Ovary (tissue), 3 donors: ENCODE measurements at regions not wholly inside any gene's neighbourhood (a gene's known extent, or its start where the extent isn't known, plus 50 kb on each side); places are given as distances from the start of the nearest gene placed in this dataset.

Experiments
- CTCF ChIP-seq, 3 donors: fragments of 450-650 bp in 2 of 3; fragments of 200-600 bp in 1 of 3; IDR thresholded peaks; one replicate each; pipeline versions ENCODE4 v1.5.1 to v1.8.0; 2016 to 2022; ENCODE audit warnings: antibody characterized with exemption in 3 of 3, mild to moderate bottlenecking in 1 of 3
- EP300 ChIP-seq: sonication (generic); formaldehyde crosslinking; IDR thresholded peaks from one replicate; pipeline ENCODE4 v1.6.1; 2017; ENCODE audit warnings: antibody characterized with exemption
- POLR2A ChIP-seq: fragments of 450-650 bp; IDR thresholded peaks from one replicate; pipeline ENCODE4 v1.6.1; 2017; ENCODE audit warnings: antibody characterized with exemption, mild to moderate bottlenecking, moderate library complexity
- donor health status: DM: no; HTN: no; CAD: no.

DNA sequence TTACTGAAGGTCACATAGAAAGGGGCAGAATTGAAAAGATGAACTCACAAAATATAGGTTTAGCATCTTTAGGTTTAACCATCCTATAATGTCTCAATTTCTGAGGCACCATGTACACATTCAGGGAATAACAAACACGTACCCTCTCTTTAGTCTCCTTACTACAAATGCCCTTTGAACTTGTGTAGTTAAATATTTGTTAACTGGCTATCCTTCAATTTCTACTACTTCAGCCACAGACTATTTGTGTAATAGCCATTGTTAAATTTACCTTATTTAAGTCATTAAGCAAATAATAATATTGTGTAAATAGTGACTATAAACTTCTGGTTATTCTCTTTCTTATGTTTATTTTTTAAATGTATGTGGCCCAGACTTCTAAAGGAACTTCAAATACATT is 600.5 kb downstream of the KCNT2 start:
- TF ChIP-seq POLR2A (no peak), EP300 (no peak), CTCF (IDR thresholded peaks at IDR 0.05) (no peak)
